ENCODE measurements at regions not wholly inside any gene's neighbourhood (a gene's known extent, or its start where the extent isn't known, plus 50 kb on each side); places are given as distances from the start of the nearest gene placed in this dataset.

GRCh38 chr3:64865839-64866570 is 178.2 kb upstream of the ADAMTS9 start:
- TF ChIP-seq CTCF (IDR thresholded peaks at IDR 0.05): no peak
- Histone ChIP-seq H3K4me3 (no peak overlapping the region), H3K4me1 (peaks cover 0 to 16% (median 3%) of the 10 kb centered on the region in 4 donors), H3K27ac (no peak overlapping the region), H3K36me3 (peaks cover 0 to 13% (median 12%) of the 10 kb centered on the region in 3 donors), H3K27me3 (no peaks in the 10 kb centered on the region), H3K9me3 (no peaks in the 10 kb centered on the region)
- intact Hi-C loops (cut with DNase I; ENCODE audit: low total_unique reads): no loop called here
- no peak for DNase-seq

- H3K27ac ChIP-seq: no peak overlapping the region
- no peak for DNase-seq
- peaks cover 0 to 13% (median 0%) of the 10 kb centered on the region in 3 donors for H3K36me3 ChIP-seq
- H3K27me3 ChIP-seq: no peaks in the 10 kb centered on the region
- intact Hi-C loops (cut with DNase I; ENCODE audit: low total_unique reads): no loop called here
- no peak for TF ChIP-seq CTCF (IDR thresholded peaks at IDR 0.05)
- H3K4me3 ChIP-seq: no peak overlapping the region
- H3K9me3 ChIP-seq: no peaks in the 10 kb centered on the region
- peaks cover 0 to 23% (median 3%) of the 10 kb centered on the region in 4 donors for H3K4me1 ChIP-seq
These were observed 175.7 kb upstream of the ADAMTS9 start for GRCh38 chr3:64863226-64864212.

- no peak for TF ChIP-seq CTCF (IDR thresholded peaks at IDR 0.05)
- Histone ChIP-seq H3K4me3 (no peak overlapping the region), H3K27ac (no peak overlapping the region), H3K36me3 (peaks cover 0 to 3% (median 0%) of the 10 kb centered on the region in 3 donors), H3K9me3 (no peaks in the 10 kb centered on the region), H3K4me1 (peaks cover 0 to 14% (median 3%) of the 10 kb centered on the region in 4 donors), H3K27me3 (no peaks in the 10 kb centered on the region)
- intact Hi-C loops (cut with DNase I; ENCODE audit: low total_unique reads): no loop called here
- no peak for DNase-seq
These were observed 173.9 kb upstream of the ADAMTS9 start for GRCh38 chr3:64861684-64862083.

GRCh38 chr3:64860536-64860870 is 172.7 kb upstream of the ADAMTS9 start:
- no peaks in the 10 kb centered on the region for H3K27me3 ChIP-seq
- peaks cover 0 to 8% (median 0%) of the 10 kb centered on the region in 4 donors for H3K4me1 ChIP-seq
- H3K36me3 ChIP-seq: peaks cover 0 to 3% (median 0%) of the 10 kb centered on the region in 3 donors
- H3K9me3 ChIP-seq: no peaks in the 10 kb centered on the region
- no peak overlapping the region for H3K27ac ChIP-seq
- intact Hi-C loops (cut with DNase I; ENCODE audit: low total_unique reads): no loop called here
- no peak overlapping the region for H3K4me3 ChIP-seq
- DNase-seq: no peak
- TF ChIP-seq CTCF (IDR thresholded peaks at IDR 0.05): no peak

- TF ChIP-seq CTCF (IDR thresholded peaks at IDR 0.05): no peak
- intact Hi-C loops (cut with DNase I; ENCODE audit: low total_unique reads): no loop called here
- Histone ChIP-seq H3K27me3 (no peaks in the 10 kb centered on the region), H3K4me3 (no peak overlapping the region), H3K36me3 (peaks cover 0 to 3% (median 0%) of the 10 kb centered on the region in 3 donors), H3K9me3 (no peaks in the 10 kb centered on the region), H3K4me1 (peaks cover 0 to 8% (median 0%) of the 10 kb centered on the region in 4 donors), H3K27ac (no peak overlapping the region)
- DNase-seq: no peak
These were observed 172.1 kb upstream of the ADAMTS9 start for GRCh38 chr3:64859625-64860535.

All from tibial artery (tissue), 4 donors.